OCI-LY1 (cell line): ENCODE measurements at regions not wholly inside any gene's neighbourhood (a gene's known extent, or its start where the extent isn't known, plus 50 kb on each side); places are given as distances from the start of the nearest gene placed in this dataset.
"Not testable (repeated sequence)": the region's sequence is repeated elsewhere in the genome, so short reads cannot be mapped to it uniquely, and the experiment has no call there.

Experiments
- H2AFZ ChIP-seq: fragments of 200-600 bp; sonication (generic), shearing (Covaris generic); 2 replicates; pipeline ENCODE4 v1.6.0; 2014; ENCODE audit warnings: antibody characterized with exemption, mild to moderate bottlenecking, low read length
- H3F3A ChIP-seq: fragments of 200-600 bp; sonication (generic), shearing (Covaris generic); 2 replicates; pipeline ENCODE4 v1.6.0; 2014; ENCODE audit warnings: mild to moderate bottlenecking, antibody characterized with exemption, low read length, moderate library complexity; ENCODE audit not compliant: insufficient read depth
- H3K27ac ChIP-seq: fragments of 200-600 bp; sonication (generic); 2 replicates; pipeline ENCODE4 v1.5.1; 2014; ENCODE audit warnings: low read length, mixed run types, mild to moderate bottlenecking, low read depth; ENCODE audit not compliant: poor library complexity, severe bottlenecking
- H3K27me3 ChIP-seq: fragments of 200-600 bp; sonication (generic); 2 replicates; pipeline ENCODE4 v1.6.0; 2014; ENCODE audit warnings: antibody characterized with exemption, mild to moderate bottlenecking, low read length, moderate library complexity; ENCODE audit not compliant: insufficient read depth
- H3K36me3 ChIP-seq: fragments of 200-600 bp; sonication (generic); 2 replicates; pipeline ENCODE4 v1.6.1; 2014; ENCODE audit warnings: mild to moderate bottlenecking, antibody characterized with exemption, low read length, moderate library complexity, mixed read lengths; ENCODE audit not compliant: insufficient read depth
- H3K4me1 ChIP-seq: fragments of 200-600 bp; sonication (generic); 2 replicates; pipeline ENCODE4 v1.5.1; 2014; ENCODE audit warnings: mild to moderate bottlenecking, low read length, moderate library complexity; ENCODE audit not compliant: insufficient read depth, severe bottlenecking
- H3K4me2 ChIP-seq: fragments of 200-600 bp; sonication (generic), shearing (Covaris generic); 2 replicates; pipeline ENCODE4 v1.6.1; 2014; ENCODE audit warnings: low read length
- H3K4me3 ChIP-seq: fragments of 200-600 bp; sonication (generic); 2 replicates; pipeline ENCODE4 v1.5.1; 2014; ENCODE audit warnings: low read length, low read depth, mild to moderate bottlenecking, mixed read lengths; ENCODE audit not compliant: poor library complexity, severe bottlenecking
- H3K79me2 ChIP-seq: fragments of 200-600 bp; shearing (Covaris generic); 2 replicates; pipeline ENCODE4 v1.6.1; 2016; ENCODE audit warnings: mixed run types, low read length, mixed read lengths; ENCODE audit not compliant: insufficient read depth
- H3K9ac ChIP-seq: fragments of 200-600 bp; sonication (generic), shearing (Covaris generic); 2 replicates; pipeline ENCODE4 v1.6.1; 2014; ENCODE audit warnings: mild to moderate bottlenecking, low read length, mixed read lengths
- H3K9me2 ChIP-seq: fragments of 200-600 bp; sonication (generic), shearing (Covaris generic); 2 replicates; pipeline ENCODE4 v1.6.1; 2014; ENCODE audit warnings: low read depth, mild to moderate bottlenecking, low read length, mixed read lengths
- H3K9me3 ChIP-seq: fragments of 200-600 bp; shearing (Covaris generic); 2 replicates; pipeline ENCODE4 v1.6.1; 2014; ENCODE audit warnings: low read length, mixed read lengths
- H4K20me1 ChIP-seq: fragments of 200-600 bp; sonication (generic), shearing (Covaris generic); 2 replicates; pipeline ENCODE4 v1.6.0; 2016; ENCODE audit warnings: mild to moderate bottlenecking, low read length; ENCODE audit not compliant: insufficient read depth
- EZH2 ChIP-seq: fragments of 200-600 bp; sonication (generic), shearing (Covaris generic); IDR thresholded peaks from 2 replicates; pipeline ENCODE4 v1.8.0; 2017; ENCODE audit warnings: borderline replicate concordance, mixed run types, mild to moderate bottlenecking, antibody characterized with exemption, low read length, moderate library complexity, mixed read lengths
- TF ChIP-seq, protein P1 (sequence below): fragments of 200-600 bp; sonication (generic), shearing (Covaris generic); IDR thresholded peaks from 2 replicates; pipeline ENCODE4 v1.5.1; 2017; ENCODE audit warnings: mild to moderate bottlenecking, antibody characterized with exemption, low read length, moderate library complexity, mixed read lengths

GRCh38 chr4:42248972-42249371, 96.5 kb upstream of the BEND4 start:
- H3K9ac ChIP-seq: no peak overlapping the region
- H3K9me2 ChIP-seq: no peaks in the 10 kb centered on the region
- H3K79me2 ChIP-seq: no peaks in the 10 kb centered on the region
- H4K20me1 ChIP-seq: no peaks in the 10 kb centered on the region
- H3K9me3 ChIP-seq: no peaks in the 10 kb centered on the region
- no peaks in the 10 kb centered on the region for H3K36me3 ChIP-seq
- no peak overlapping the region for H3K27ac ChIP-seq
- H2AFZ ChIP-seq: no peak overlapping the region
- H3K4me2 ChIP-seq: no peak overlapping the region
- TF ChIP-seq, protein P1, sequence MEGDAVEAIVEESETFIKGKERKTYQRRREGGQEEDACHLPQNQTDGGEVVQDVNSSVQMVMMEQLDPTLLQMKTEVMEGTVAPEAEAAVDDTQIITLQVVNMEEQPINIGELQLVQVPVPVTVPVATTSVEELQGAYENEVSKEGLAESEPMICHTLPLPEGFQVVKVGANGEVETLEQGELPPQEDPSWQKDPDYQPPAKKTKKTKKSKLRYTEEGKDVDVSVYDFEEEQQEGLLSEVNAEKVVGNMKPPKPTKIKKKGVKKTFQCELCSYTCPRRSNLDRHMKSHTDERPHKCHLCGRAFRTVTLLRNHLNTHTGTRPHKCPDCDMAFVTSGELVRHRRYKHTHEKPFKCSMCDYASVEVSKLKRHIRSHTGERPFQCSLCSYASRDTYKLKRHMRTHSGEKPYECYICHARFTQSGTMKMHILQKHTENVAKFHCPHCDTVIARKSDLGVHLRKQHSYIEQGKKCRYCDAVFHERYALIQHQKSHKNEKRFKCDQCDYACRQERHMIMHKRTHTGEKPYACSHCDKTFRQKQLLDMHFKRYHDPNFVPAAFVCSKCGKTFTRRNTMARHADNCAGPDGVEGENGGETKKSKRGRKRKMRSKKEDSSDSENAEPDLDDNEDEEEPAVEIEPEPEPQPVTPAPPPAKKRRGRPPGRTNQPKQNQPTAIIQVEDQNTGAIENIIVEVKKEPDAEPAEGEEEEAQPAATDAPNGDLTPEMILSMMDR: no peak
- TF ChIP-seq EZH2: no peak
- H3F3A ChIP-seq: no peaks in the 10 kb centered on the region
- H3K4me1 ChIP-seq: no peaks in the 10 kb centered on the region
- H3K4me3 ChIP-seq: no peak overlapping the region
- H3K27me3 ChIP-seq: no peaks in the 10 kb centered on the region

- H3K9me3 ChIP-seq: no peaks in the 10 kb centered on the region
- no peaks in the 10 kb centered on the region for H4K20me1 ChIP-seq
- H3K36me3 ChIP-seq: no peaks in the 10 kb centered on the region
- no peak overlapping the region for H3K9ac ChIP-seq
- H3K4me1 ChIP-seq: no peaks in the 10 kb centered on the region
- no peaks in the 10 kb centered on the region for H3F3A ChIP-seq
- no peaks in the 10 kb centered on the region for H3K9me2 ChIP-seq
- no peak overlapping the region for H3K4me2 ChIP-seq
- H3K4me3 ChIP-seq: no peak overlapping the region
- TF ChIP-seq, protein P1: no peak
- no peak for TF ChIP-seq EZH2
- no peak overlapping the region for H2AFZ ChIP-seq
- H3K79me2 ChIP-seq: no peaks in the 10 kb centered on the region
- H3K27me3 ChIP-seq: no peaks in the 10 kb centered on the region
- H3K27ac ChIP-seq: no peak overlapping the region
Measured at GRCh38 chr4:42252315-42252714, 99.9 kb upstream of the BEND4 start.

DNA sequence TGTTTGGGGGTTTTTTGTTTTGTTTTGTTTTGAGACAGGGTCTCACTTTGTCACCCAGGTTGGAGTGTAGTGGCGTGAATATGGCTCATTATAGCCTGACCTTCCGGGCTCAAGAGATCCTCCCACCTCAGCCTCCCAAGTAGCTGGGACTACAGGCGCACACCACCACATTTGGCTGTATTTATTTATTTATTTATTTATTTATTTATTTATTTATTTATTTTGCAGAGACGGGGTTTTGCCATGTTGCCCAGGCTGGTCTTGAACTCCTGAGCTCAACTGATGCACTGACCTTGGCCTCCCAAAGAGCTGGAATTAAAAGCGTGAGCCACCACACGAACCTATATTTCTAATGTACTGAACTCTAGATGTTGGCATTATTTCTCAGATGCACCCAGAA, 105.2 kb upstream of the BEND4 start:
- not testable (repeated sequence) for H3F3A ChIP-seq, H3K27ac ChIP-seq, H3K36me3 ChIP-seq, H3K9me2 ChIP-seq, H3K79me2 ChIP-seq, H3K4me3 ChIP-seq, H3K4me2 ChIP-seq, H4K20me1 ChIP-seq, H3K9me3 ChIP-seq, H3K4me1 ChIP-seq, H3K9ac ChIP-seq, H2AFZ ChIP-seq, H3K27me3 ChIP-seq

DNA sequence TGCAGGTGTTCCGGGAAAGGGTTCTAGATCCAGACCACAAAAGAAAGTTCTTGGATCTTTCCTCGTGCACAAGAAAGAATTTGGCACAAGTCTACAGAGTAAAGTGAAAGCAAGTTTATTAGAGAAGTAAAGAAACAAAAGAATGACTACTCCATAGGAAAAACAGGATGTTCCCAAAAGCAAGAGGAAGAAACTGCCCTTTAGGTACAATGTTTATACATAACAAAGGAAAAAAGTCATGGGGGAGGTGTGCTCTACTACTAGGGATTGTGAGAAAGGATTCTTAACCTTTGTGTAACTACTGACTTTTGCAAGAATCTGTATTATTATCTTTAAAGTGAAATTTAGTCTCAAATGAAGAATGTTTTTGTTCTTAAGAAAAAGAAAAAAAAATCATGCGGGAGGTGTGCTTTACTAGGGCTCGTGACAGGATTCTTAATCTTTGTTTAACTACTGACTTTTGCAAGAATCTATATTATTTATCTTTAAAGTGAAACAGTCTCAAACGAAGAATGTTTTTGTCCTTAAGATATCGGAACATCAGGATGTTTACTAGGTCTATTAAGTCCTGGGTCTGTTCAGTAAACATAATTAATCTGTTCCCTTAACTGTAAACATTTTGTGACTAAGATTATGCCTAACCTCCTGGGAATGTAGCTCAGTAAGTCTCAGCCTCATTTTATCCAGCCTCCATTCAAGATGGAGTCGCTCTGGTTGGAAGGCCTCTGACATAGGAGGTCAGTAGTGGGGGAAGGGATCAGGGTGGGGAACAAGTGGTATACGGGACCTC, 110.4 kb upstream of the BEND4 start:
- H3K79me2 ChIP-seq: no peaks in the 10 kb centered on the region
- H2AFZ ChIP-seq: no peak overlapping the region
- H3K9me3 ChIP-seq: no peaks in the 10 kb centered on the region
- no peaks in the 10 kb centered on the region for H3K4me1 ChIP-seq
- no peaks in the 10 kb centered on the region for H3K27me3 ChIP-seq
- no peaks in the 10 kb centered on the region for H3F3A ChIP-seq
- no peak overlapping the region for H3K9ac ChIP-seq
- no peaks in the 10 kb centered on the region for H4K20me1 ChIP-seq
- H3K4me3 ChIP-seq: no peak overlapping the region
- H3K4me2 ChIP-seq: no peak overlapping the region
- H3K27ac ChIP-seq: no peak overlapping the region
- no peaks in the 10 kb centered on the region for H3K9me2 ChIP-seq
- H3K36me3 ChIP-seq: no peaks in the 10 kb centered on the region
- no peak for TF ChIP-seq EZH2
- TF ChIP-seq, protein P1: no peak
